ENCODE measurements at regions not wholly inside any gene's neighbourhood (a gene's known extent, or its start where the extent isn't known, plus 50 kb on each side); places are given as distances from the start of the nearest gene placed in this dataset.

DNA sequence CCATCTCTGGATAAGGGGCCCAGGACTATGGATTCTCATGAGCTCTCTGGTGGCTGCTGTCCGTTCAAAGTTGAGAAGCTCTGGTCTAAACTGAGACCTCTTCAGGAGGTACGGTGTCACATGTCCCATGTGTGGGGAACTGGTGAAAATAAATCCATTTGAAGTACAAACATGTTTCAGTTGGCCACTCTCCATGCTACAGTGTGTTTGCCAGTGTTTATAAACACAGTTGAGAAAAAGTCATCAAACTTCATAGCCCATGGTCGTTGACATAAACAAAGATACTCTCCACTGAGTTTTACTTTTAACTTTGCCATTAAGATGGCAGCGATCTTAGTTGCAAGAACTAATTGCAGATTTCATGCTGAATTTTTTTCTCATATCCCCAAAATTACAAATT, 72.8 kb downstream of the PSMG1 start:
- DNase-seq (ENCODE audit: extremely low read depth, low read depth) = no peak
- TF ChIP-seq, protein P1, sequence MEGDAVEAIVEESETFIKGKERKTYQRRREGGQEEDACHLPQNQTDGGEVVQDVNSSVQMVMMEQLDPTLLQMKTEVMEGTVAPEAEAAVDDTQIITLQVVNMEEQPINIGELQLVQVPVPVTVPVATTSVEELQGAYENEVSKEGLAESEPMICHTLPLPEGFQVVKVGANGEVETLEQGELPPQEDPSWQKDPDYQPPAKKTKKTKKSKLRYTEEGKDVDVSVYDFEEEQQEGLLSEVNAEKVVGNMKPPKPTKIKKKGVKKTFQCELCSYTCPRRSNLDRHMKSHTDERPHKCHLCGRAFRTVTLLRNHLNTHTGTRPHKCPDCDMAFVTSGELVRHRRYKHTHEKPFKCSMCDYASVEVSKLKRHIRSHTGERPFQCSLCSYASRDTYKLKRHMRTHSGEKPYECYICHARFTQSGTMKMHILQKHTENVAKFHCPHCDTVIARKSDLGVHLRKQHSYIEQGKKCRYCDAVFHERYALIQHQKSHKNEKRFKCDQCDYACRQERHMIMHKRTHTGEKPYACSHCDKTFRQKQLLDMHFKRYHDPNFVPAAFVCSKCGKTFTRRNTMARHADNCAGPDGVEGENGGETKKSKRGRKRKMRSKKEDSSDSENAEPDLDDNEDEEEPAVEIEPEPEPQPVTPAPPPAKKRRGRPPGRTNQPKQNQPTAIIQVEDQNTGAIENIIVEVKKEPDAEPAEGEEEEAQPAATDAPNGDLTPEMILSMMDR (IDR thresholded peaks at IDR 0.05; ENCODE audit: low read depth, low read length) = no peak

GRCh38 chr21:39109596-39110210, 73.5 kb downstream of the PSMG1 start:
- DNase-seq (ENCODE audit: extremely low read depth, low read depth) = no peak
- TF ChIP-seq, protein P1 (IDR thresholded peaks at IDR 0.05; ENCODE audit: low read depth, low read length) = no peak

- DNase-seq (ENCODE audit: extremely low read depth, low read depth) = no peak
- TF ChIP-seq, protein P1 (IDR thresholded peaks at IDR 0.05; ENCODE audit: low read depth, low read length) = no peak
These were observed 74.1 kb downstream of the PSMG1 start for GRCh38 chr21:39109163-39109530.

DNA sequence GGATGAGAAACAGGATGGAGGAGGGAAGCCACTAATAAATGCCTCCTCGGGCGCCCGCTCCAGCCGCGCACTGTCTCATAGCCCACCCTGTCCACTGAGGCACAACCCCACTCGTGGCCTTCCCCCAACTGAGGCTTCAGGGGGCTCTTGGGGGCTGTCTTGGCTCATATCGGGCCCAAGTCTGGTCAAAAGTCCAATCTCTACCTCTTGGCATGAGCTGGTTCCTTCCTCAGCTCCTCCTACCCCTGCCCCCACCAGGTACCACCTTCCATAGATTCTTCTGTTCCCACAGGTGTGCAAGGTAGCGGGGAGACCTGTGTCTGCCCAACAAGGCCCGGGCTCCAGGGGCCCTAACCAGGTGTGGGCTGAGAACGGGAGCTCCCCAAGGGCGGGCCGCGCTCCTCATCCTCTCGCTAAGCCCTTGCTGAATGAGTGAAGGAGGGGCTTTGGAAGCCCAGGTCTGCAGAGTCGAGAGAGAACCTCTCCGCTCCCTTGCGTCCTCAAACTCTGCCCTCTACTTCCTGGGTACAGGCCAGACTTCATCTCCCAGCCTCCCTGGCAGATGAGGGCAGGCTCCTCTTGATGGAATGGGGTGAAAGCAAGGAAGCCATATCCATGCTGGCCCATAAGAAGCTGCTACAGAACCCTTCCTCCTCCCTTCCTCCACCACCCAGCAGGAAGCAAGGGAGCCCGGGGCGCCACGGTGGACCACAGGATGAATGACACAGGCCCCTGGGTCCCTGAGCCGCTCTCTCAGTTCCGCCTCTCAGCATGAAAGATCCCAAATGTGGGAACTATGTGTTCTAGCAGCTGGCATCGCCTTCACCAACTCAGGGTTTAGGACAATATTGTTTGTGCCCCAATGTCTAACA, 74.7 kb downstream of the PSMG1 start:
- TF ChIP-seq, protein P1 (IDR thresholded peaks at IDR 0.05; ENCODE audit: low read depth, low read length) = no peak
- no peak for DNase-seq (ENCODE audit: extremely low read depth, low read depth)

DNA sequence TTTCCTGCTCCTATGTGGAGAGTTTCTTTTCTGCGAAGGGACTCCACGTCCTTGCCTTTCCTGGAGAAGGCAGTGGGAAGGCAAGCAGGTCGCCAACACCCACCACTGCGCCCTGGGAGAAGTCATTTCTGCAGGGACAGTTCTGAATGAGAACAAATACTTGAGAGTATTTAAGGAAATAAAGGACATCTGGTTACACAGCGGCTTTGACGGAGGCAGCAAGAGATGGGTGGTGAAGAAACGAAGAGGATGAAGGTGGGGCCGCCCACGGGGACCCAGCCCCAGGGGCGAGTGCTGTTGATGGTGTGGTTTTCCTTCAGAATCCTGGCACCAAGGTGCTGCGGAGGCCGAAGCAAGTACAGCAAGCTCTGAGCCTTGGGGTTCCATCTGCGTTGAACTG, 75.5 kb downstream of the PSMG1 start:
- TF ChIP-seq, protein P1 (IDR thresholded peaks at IDR 0.05; ENCODE audit: low read depth, low read length) = no peak
- no peak for DNase-seq (ENCODE audit: extremely low read depth, low read depth)

GRCh38 chr21:39106881-39107462, 76.3 kb downstream of the PSMG1 start:
- DNase-seq (ENCODE audit: extremely low read depth, low read depth) = no peak
- TF ChIP-seq, protein P1 (IDR thresholded peaks at IDR 0.05; ENCODE audit: low read depth, low read length) = no peak

- TF ChIP-seq, protein P1 (IDR thresholded peaks at IDR 0.05; ENCODE audit: low read depth, low read length) = no peak
- no peak for DNase-seq (ENCODE audit: extremely low read depth, low read depth)
These were observed 77.4 kb downstream of the PSMG1 start for GRCh38 chr21:39105836-39106235.

Measured in AG09319 (cell line).